Neuron (in vitro differentiated cells): ENCODE measurements at regions not wholly inside any gene's neighbourhood (a gene's known extent, or its start where the extent isn't known, plus 50 kb on each side); places are given as distances from the start of the nearest gene placed in this dataset.

Source experiments
- H2AFZ ChIP-seq: one replicate; pipeline ENCODE4 v1.6.1; 2013; ENCODE audit warnings: low read depth, mild to moderate bottlenecking, inconsistent platforms, low read length, moderate library complexity
- H3K27me3 ChIP-seq: one replicate; pipeline ENCODE4 v1.6.1; 2013; ENCODE audit warnings: low read length; ENCODE audit not compliant: insufficient read depth
- H3K36me3 ChIP-seq: one replicate; pipeline ENCODE4 v1.6.1; 2013; ENCODE audit warnings: low read length; ENCODE audit not compliant: insufficient read depth
- H3K4me1 ChIP-seq: one replicate; pipeline ENCODE4 v1.6.1; 2013; ENCODE audit warnings: low read length; ENCODE audit not compliant: insufficient read depth
- H3K4me3 ChIP-seq: 2 replicates; pipeline ENCODE4 v1.5.1; 2013; ENCODE audit warnings: mild to moderate bottlenecking, low read length, moderate library complexity
- H3K9me3 ChIP-seq: one replicate; pipeline ENCODE4 v1.6.1; 2013; ENCODE audit warnings: low read length

DNA sequence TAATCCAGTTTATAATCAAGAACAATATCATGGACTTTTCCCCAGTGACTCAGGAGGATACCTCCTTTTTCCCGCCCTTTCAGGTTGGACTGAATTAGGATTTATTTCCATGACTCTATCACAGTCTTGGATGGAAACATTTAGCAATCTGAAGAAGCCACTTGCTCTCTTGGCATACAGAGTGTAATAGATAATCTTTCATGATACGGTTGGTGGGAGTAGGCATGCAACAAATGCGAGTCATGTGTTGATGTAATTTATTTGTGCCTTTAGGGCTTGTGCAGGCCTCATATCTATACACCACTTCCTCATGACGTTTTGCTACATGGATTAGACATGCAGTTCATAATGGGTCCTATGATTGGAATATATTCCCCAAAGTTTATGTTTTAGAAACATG lies 54.2 kb upstream of the MCTP2 start:
- no peaks in the 10 kb centered on the region for H3K4me1 ChIP-seq
- no peak overlapping the region for H2AFZ ChIP-seq
- no peak overlapping the region for H3K4me3 ChIP-seq
- H3K36me3 ChIP-seq = no peaks in the 10 kb centered on the region
- H3K27me3 ChIP-seq = no peaks in the 10 kb centered on the region
- no peaks in the 10 kb centered on the region for H3K9me3 ChIP-seq

DNA sequence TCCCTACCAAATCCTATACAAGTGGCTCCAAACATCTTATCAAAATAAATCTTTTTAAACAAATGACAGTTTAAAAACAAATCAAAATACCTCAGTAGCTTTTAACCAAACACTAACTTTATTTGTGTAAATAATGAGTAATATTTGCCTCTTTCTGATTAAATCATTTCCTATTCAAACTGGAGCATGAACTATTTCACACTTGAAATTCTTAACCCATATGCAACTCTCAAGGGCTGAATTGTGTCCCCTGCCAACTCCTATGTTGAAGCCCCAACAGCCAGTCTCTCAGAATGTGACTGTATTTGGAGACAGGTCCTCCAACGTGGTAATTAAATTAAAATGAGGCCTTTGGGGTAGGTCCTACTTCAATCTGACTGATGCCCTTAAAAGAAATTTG lies 55.9 kb upstream of the MCTP2 start:
- no peaks in the 10 kb centered on the region for H3K36me3 ChIP-seq
- no peaks in the 10 kb centered on the region for H3K9me3 ChIP-seq
- no peak overlapping the region for H2AFZ ChIP-seq

GRCh38 chr15:94174399-94174802 lies 57.0 kb upstream of the MCTP2 start:
- no peaks in the 10 kb centered on the region for H3K36me3 ChIP-seq
- H2AFZ ChIP-seq = no peak overlapping the region
- no peaks in the 10 kb centered on the region for H3K4me1 ChIP-seq
- no peaks in the 10 kb centered on the region for H3K27me3 ChIP-seq
- H3K4me3 ChIP-seq = no peak overlapping the region
- H3K9me3 ChIP-seq = no peaks in the 10 kb centered on the region

More for the DNA sequence above, 55.9 kb upstream of the MCTP2 start:
- Histone ChIP-seq H3K4me3 (no peak overlapping the region), H3K4me1 (no peaks in the 10 kb centered on the region), H3K27me3 (no peaks in the 10 kb centered on the region)

GRCh38 chr15:94168250-94168649 lies 63.1 kb upstream of the MCTP2 start:
- no peak overlapping the region for H2AFZ ChIP-seq
- H3K4me1 ChIP-seq = no peaks in the 10 kb centered on the region
- H3K9me3 ChIP-seq = no peaks in the 10 kb centered on the region
- no peak overlapping the region for H3K4me3 ChIP-seq
- H3K27me3 ChIP-seq = no peaks in the 10 kb centered on the region
- H3K36me3 ChIP-seq = no peaks in the 10 kb centered on the region

DNA sequence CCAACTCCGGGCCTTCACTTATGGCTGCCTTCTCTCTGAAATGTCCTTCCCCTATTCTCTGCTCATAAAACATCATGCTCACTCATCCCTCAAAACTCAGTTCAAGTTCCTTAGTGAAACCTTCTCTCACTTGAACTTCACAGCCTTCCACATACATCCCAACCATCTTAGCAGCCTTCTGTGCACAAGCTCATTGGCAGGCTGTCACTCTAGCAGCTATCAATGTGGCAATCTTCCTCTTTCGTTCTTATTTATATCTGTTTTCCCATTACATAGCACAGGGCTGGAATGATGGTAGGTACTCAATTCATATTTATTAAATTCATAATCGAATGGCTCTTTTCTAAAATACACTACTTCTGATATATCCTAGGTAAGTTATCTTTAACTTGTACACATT lies 66.4 kb upstream of the MCTP2 start:
- no peaks in the 10 kb centered on the region for H3K36me3 ChIP-seq
- H3K9me3 ChIP-seq = no peaks in the 10 kb centered on the region
- no peak overlapping the region for H2AFZ ChIP-seq
- peaks cover 11% of the 10 kb centered on the region for H3K27me3 ChIP-seq
- no peaks in the 10 kb centered on the region for H3K4me1 ChIP-seq
- no peak overlapping the region for H3K4me3 ChIP-seq

DNA sequence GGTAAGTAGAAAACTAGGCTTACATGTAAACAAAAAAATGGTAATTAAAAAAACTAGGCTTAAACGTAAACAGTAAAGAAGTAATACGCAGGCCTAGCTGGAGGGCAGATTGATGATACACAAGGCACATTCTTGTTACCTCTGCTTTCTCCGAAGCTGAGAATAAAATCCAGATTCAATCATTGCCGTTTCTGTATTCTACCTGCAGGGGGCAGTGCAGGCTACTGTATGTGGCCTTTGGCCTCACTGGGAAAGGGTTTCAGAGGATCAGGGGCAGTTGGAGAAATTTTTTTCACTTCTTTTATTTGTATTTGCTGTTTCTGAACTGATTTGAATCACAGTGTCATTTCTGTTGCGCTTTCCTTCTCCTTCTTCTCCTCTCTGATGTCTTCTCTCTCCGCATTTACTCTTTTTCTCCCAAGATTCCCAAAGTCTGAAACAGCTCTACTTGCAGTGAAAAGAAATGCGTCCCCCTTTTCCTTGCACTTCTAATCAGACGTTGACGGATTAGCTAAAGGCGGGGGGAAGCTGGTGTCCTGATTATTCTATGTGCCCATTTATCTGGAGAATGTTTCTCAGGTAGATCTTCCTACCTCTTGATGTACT lies 67.1 kb upstream of the MCTP2 start:
- H3K4me3 ChIP-seq = no peak overlapping the region
- H3K36me3 ChIP-seq = no peaks in the 10 kb centered on the region
- no peaks in the 10 kb centered on the region for H3K4me1 ChIP-seq
- H3K27me3 ChIP-seq = peaks cover 11% of the 10 kb centered on the region
- H3K9me3 ChIP-seq = no peaks in the 10 kb centered on the region
- no peak overlapping the region for H2AFZ ChIP-seq

DNA sequence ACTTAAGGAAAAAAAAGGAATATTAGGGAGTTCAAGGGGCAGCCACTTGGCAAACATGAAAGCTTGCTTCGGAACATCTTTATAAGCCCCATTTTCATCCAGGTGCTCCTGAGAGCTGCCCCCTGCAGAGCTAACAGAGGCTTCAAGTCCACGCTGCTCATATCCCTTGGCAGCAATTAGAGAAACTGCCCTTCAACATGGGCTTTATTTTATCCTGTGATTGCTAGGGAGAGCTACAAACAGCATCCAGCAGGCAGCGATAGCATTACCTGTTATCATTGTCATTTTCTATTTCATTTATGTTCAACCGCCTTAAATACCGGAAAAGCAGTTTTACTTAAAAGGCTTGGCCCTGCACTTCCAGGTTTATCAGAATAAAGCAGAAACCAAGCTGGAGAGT lies 68.4 kb upstream of the MCTP2 start:
- no peak overlapping the region for H3K4me3 ChIP-seq
- H2AFZ ChIP-seq = no peak overlapping the region
- H3K9me3 ChIP-seq = no peaks in the 10 kb centered on the region
- peaks cover 11% of the 10 kb centered on the region for H3K27me3 ChIP-seq
- H3K4me1 ChIP-seq = no peaks in the 10 kb centered on the region
- H3K36me3 ChIP-seq = no peaks in the 10 kb centered on the region

DNA sequence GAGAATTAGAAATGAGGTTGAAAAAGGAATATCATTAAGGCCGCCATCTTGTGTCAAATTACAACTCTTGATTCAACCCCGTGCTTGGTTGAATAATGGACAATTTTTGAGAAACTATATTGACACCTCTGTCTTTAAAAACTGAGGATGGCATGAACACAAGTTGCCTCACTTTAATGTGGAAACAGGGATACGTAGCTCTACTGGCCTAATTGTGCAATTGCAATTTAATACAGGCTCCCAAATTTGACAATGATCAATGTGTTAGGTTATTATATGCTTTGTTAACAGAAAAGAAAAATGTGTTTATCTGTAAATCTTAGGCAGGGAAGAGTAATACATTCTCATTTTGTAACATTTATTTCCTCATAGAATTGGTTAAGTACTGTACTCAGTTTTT lies 77.1 kb upstream of the MCTP2 start:
- H2AFZ ChIP-seq = no peak overlapping the region
- H3K4me1 ChIP-seq = no peaks in the 10 kb centered on the region
- H3K4me3 ChIP-seq = no peak overlapping the region
- H3K27me3 ChIP-seq = no peaks in the 10 kb centered on the region
- no peaks in the 10 kb centered on the region for H3K36me3 ChIP-seq
- no peaks in the 10 kb centered on the region for H3K9me3 ChIP-seq

- H3K36me3 ChIP-seq = no peaks in the 10 kb centered on the region
- no peaks in the 10 kb centered on the region for H3K4me1 ChIP-seq
- no peak overlapping the region for H2AFZ ChIP-seq
- no peaks in the 10 kb centered on the region for H3K9me3 ChIP-seq
- no peaks in the 10 kb centered on the region for H3K27me3 ChIP-seq
- no peak overlapping the region for H3K4me3 ChIP-seq
Observed at GRCh38 chr15:94145046-94145445, 86.3 kb upstream of the MCTP2 start.

DNA sequence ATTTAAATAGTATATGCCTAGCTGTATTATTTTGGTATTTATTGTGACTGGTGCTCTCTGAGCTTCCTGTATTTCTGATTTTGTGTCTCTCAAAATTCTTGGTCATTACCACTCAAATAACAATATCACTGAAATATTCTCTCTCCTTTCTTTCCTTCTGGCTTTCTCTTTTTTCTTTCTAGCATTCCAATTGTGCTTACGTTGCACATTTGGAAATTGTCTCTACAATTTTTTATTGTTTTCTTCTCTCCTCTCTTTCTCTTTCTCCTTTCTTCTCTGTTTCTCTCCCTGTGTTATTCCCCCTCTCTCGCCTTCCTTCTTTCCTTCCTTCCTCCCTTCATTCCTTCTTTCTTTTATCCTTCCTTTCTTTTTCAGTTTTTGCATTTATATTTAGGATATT lies 89.6 kb upstream of the MCTP2 start:
- Histone ChIP-seq H3K4me1 (no peaks in the 10 kb centered on the region), H3K4me3 (no peak overlapping the region), H3K36me3 (no peaks in the 10 kb centered on the region), H3K27me3 (no peaks in the 10 kb centered on the region), H3K9me3 (no peaks in the 10 kb centered on the region), H2AFZ (no peak overlapping the region)

- Histone ChIP-seq H3K27me3 (no peaks in the 10 kb centered on the region), H3K9me3 (no peaks in the 10 kb centered on the region), H3K36me3 (no peaks in the 10 kb centered on the region), H3K4me3 (no peak overlapping the region), H3K4me1 (no peaks in the 10 kb centered on the region), H2AFZ (no peak overlapping the region)
Observed at GRCh38 chr15:94135486-94136147, 95.7 kb upstream of the MCTP2 start.

DNA sequence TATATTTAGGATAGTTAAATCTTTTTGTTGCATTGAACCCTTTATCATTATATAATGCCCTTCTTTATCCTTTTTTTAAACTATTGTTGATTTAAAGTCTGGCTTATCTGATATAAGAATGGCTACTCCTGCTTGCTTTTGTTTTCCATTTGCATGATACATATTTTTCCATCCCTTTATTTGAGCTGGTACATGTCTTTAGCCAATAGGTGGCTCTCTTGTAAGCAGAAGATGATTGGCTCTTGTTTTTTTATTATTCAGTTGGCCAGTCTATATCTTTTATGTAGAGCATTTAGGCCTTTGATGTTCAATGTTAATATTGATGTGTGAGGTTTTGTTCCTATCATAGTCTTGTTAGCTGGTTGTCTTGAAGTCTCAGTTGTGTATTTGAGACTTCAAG lies 99.5 kb upstream of the MCTP2 start:
- Histone ChIP-seq H3K9me3 (no peaks in the 10 kb centered on the region), H3K36me3 (no peaks in the 10 kb centered on the region), H3K4me3 (no peak overlapping the region), H3K4me1 (no peaks in the 10 kb centered on the region), H3K27me3 (no peaks in the 10 kb centered on the region), H2AFZ (no peak overlapping the region)

- Histone ChIP-seq H3K36me3 (no peaks in the 10 kb centered on the region), H3K9me3 (no peaks in the 10 kb centered on the region), H2AFZ (no peak overlapping the region), H3K4me1 (no peaks in the 10 kb centered on the region), H3K27me3 (no peaks in the 10 kb centered on the region), H3K4me3 (no peak overlapping the region)
Observed at GRCh38 chr15:94130504-94130903, 100.9 kb upstream of the MCTP2 start.

- H3K9me3 ChIP-seq = peaks cover 2% of the 10 kb centered on the region
Observed at GRCh38 chr15:94127006-94127405, 104.4 kb upstream of the MCTP2 start.

More at GRCh38 chr15:94127006-94127405, 104.4 kb upstream of the MCTP2 start:
- no peaks in the 10 kb centered on the region for H3K27me3 ChIP-seq
- no peak overlapping the region for H3K4me3 ChIP-seq
- H3K36me3 ChIP-seq = no peaks in the 10 kb centered on the region
- H3K4me1 ChIP-seq = no peaks in the 10 kb centered on the region
- H2AFZ ChIP-seq = no peak overlapping the region
